K562 (cell line): ENCODE measurements at regions not wholly inside any gene's neighbourhood (a gene's known extent, or its start where the extent isn't known, plus 50 kb on each side); places are given as distances from the start of the nearest gene placed in this dataset.

ENCODE experiments used
- CBFA2T2 ChIP-seq: fragments of 450-650 bp; conservative IDR thresholded peaks from 2 replicates; pipeline ENCODE4 v1.6.1; 2017; ENCODE audit warnings: mild to moderate bottlenecking
- CHCHD3 ChIP-seq: fragments of 250-450 bp; sonication (Bioruptor Pico); IDR thresholded peaks from 2 replicates; pipeline ENCODE4 v2.1.2; 2022; ENCODE audit warnings: mild to moderate bottlenecking
- DDX20 ChIP-seq: fragments of 450-650 bp; IDR thresholded peaks from 2 replicates; pipeline ENCODE4 v1.6.1; 2016; ENCODE audit warnings: missing genetic modification characterization, low read depth, mild to moderate bottlenecking, missing compliant biosample characterization, moderate library complexity
- HOMEZ ChIP-seq: fragments of 250-450 bp; sonication (Bioruptor Pico); IDR thresholded peaks from 2 replicates; pipeline ENCODE4 v1.4.0; 2020; ENCODE audit warnings: mild to moderate bottlenecking, moderate library complexity
- KDM1A ChIP-seq, 2 experiments: fragments of 450-650 bp; IDR thresholded peaks; 2 replicates each; pipeline ENCODE4 v1.6.1; 2016; ENCODE audit warnings: mild to moderate bottlenecking in 2 of 2
- NR2F6 ChIP-seq: fragments of 450-650 bp; formaldehyde crosslinking; IDR thresholded peaks from 2 replicates; pipeline ENCODE4 v1.4.0; 2020; ENCODE audit warnings: mild to moderate bottlenecking
- RBM22 ChIP-seq: fragments of 200-400 bp; formaldehyde crosslinking; IDR thresholded peaks from 2 replicates; pipeline ENCODE4 v1.6.1; 2018; ENCODE audit warnings: low read length, low read depth; ENCODE audit not compliant: poor library complexity, severe bottlenecking
- SIN3B ChIP-seq: fragments of 450-650 bp; IDR thresholded peaks from 2 replicates; pipeline ENCODE4 v1.6.1; 2017; ENCODE audit warnings: low read depth, mild to moderate bottlenecking, moderate library complexity
- SP2 ChIP-seq: IDR thresholded peaks from 2 replicates; pipeline ENCODE4 v1.6.1; 2011; ENCODE audit warnings: mild to moderate bottlenecking, low read depth, low read length, moderate library complexity; ENCODE audit not compliant: poor library complexity, severe bottlenecking; ENCODE audit errors: extremely low read depth
- THAP7 ChIP-seq: fragments of 250-450 bp; sonication (Bioruptor Pico); IDR thresholded peaks from 2 replicates; pipeline ENCODE4 v1.5.0; 2021

DNA sequence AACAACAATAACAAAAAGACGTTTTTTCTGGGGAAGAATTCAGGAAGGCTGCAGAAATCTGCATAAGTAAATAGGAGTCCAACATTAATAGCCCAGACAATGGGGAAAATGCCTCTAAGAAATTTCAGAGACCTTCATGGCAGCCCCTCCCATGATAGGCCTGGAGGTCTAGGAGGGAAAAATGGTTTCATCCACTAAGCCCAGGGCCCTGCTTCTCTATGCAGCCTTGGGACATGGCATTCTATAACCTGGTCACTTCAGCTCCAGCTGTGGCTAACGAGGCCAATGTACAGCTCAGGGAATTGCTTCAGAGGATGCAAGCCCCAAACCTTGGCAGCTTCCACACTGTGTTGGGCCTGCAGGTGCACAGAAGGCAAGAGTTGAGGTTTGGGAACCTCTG, 125.6 kb upstream of the GMNC start (continued):
- TF ChIP-seq CHCHD3 (CRISPR knock-in tag), result no peak
- no peak for TF ChIP-seq SP2
- TF ChIP-seq KDM1A (IDR thresholded peaks at IDR 0.05), result no peak
- no peak for TF ChIP-seq SIN3B
- no peak for TF ChIP-seq RBM22
- no peak for TF ChIP-seq HOMEZ
- no peak for TF ChIP-seq CBFA2T2
- no peak for TF ChIP-seq THAP7 (CRISPR knock-in tag)
- no peak for TF ChIP-seq NR2F6 (CRISPR knock-in tag)
- TF ChIP-seq DDX20, result no peak
- TF ChIP-seq, all 486 proteins: peak for 0
